Activated naive CD4-positive, alpha-beta T cell treated with anti-CD3 and anti-CD28 coated beads, Interleukin-2, amount 10 ng/mL, durations not matched to agents 7 days and 5 days (primary cell): ENCODE measurements at regions not wholly inside any gene's neighbourhood (a gene's known extent, or its start where the extent isn't known, plus 50 kb on each side); places are given as distances from the start of the nearest gene placed in this dataset.
A peak's percentile ranks its signal among the peaks of the same experiment; 100 is the strongest.

Experiments used
- CTCF ChIA-PET: fragments of 350-600 bp; sonication (Branson Sonifier 250); formaldehyde crosslinking; loops from one replicate; lab custom pipeline; 2021; ENCODE audit warnings: antibody characterized with exemption; lab: Charles Lee
- DNase-seq: peaks from one replicate; pipeline ENCODE4 v3.0.0-alpha.2; 2020
- H3K27ac Mint-ChIP-seq: one replicate; pipeline ENCODE4 v1.8.0; 2021; ENCODE audit warnings: mild to moderate bottlenecking, moderate library complexity, mixed read lengths
- H3K27me3 Mint-ChIP-seq: one replicate; pipeline ENCODE4 v1.8.0; 2021; ENCODE audit warnings: mild to moderate bottlenecking, mixed read lengths
- H3K36me3 Mint-ChIP-seq: one replicate; pipeline ENCODE4 v1.8.0; 2021; ENCODE audit warnings: mixed read lengths
- H3K4me1 Mint-ChIP-seq: one replicate; pipeline ENCODE4 v1.8.0; 2021; ENCODE audit warnings: mixed read lengths
- H3K4me3 Mint-ChIP-seq: one replicate; pipeline ENCODE4 v1.8.0; 2021; ENCODE audit warnings: mild to moderate bottlenecking, moderate library complexity, mixed read lengths
- H3K9me3 Mint-ChIP-seq: one replicate; pipeline ENCODE4 v1.8.0; 2021; ENCODE audit warnings: mixed read lengths

GRCh38 chr15:31839388-31839787 lies 190.9 kb upstream of the CHRNA7 start:
- Mint-ChIP-seq H3K27me3 (peaks cover 3% of the 10 kb centered on the region), H3K4me3 (no peak overlapping the region), H3K27ac (no peak overlapping the region), H3K4me1 (no peaks in the 10 kb centered on the region), H3K36me3 (no peaks in the 10 kb centered on the region), H3K9me3 (no peaks in the 10 kb centered on the region)
- CTCF ChIA-PET, result no interaction called here
- no peak for DNase-seq

GRCh38 chr15:31840849-31841476 lies 189.4 kb upstream of the CHRNA7 start:
- no peak for DNase-seq
- Mint-ChIP-seq H3K4me1 (no peaks in the 10 kb centered on the region), H3K27ac (no peak overlapping the region), H3K4me3 (no peak overlapping the region), H3K9me3 (no peaks in the 10 kb centered on the region), H3K36me3 (no peaks in the 10 kb centered on the region), H3K27me3 (peaks cover 3% of the 10 kb centered on the region)
- CTCF ChIA-PET, result no interaction called here

- no peaks in the 10 kb centered on the region for H3K9me3 Mint-ChIP-seq
Measured at GRCh38 chr15:31842532-31843195, 187.7 kb upstream of the CHRNA7 start.

GRCh38 chr15:31843426-31844055 lies 186.8 kb upstream of the CHRNA7 start:
- no peaks in the 10 kb centered on the region for H3K9me3 Mint-ChIP-seq
- H3K27me3 Mint-ChIP-seq, result peaks cover 3% of the 10 kb centered on the region
- H3K4me1 Mint-ChIP-seq, result no peaks in the 10 kb centered on the region
- CTCF ChIA-PET, result no interaction called here
- no peak overlapping the region for H3K4me3 Mint-ChIP-seq
- no peaks in the 10 kb centered on the region for H3K36me3 Mint-ChIP-seq
- DNase-seq, result no peak
- no peak overlapping the region for H3K27ac Mint-ChIP-seq

More at GRCh38 chr15:31842532-31843195, 187.7 kb upstream of the CHRNA7 start:
- H3K4me1 Mint-ChIP-seq, result no peaks in the 10 kb centered on the region
- no peak overlapping the region for H3K27ac Mint-ChIP-seq
- DNase-seq, result no peak
- no peak overlapping the region for H3K4me3 Mint-ChIP-seq
- peaks cover 3% of the 10 kb centered on the region for H3K27me3 Mint-ChIP-seq
- CTCF ChIA-PET, result no interaction called here
- no peaks in the 10 kb centered on the region for H3K36me3 Mint-ChIP-seq

GRCh38 chr15:31845791-31846190 lies 184.5 kb upstream of the CHRNA7 start:
- no peak for DNase-seq
- no peak overlapping the region for H3K4me3 Mint-ChIP-seq
- no peaks in the 10 kb centered on the region for H3K4me1 Mint-ChIP-seq
- H3K36me3 Mint-ChIP-seq, result no peaks in the 10 kb centered on the region
- CTCF ChIA-PET, result no interaction called here
- no peak overlapping the region for H3K27ac Mint-ChIP-seq
- H3K9me3 Mint-ChIP-seq, result no peaks in the 10 kb centered on the region
- H3K27me3 Mint-ChIP-seq, result no peaks in the 10 kb centered on the region

- DNase-seq, result no peak
- Mint-ChIP-seq H3K27ac (no peak overlapping the region), H3K36me3 (no peaks in the 10 kb centered on the region), H3K4me3 (no peak overlapping the region), H3K4me1 (no peaks in the 10 kb centered on the region), H3K9me3 (no peaks in the 10 kb centered on the region), H3K27me3 (peaks cover under 1% of the 10 kb centered on the region)
- CTCF ChIA-PET, result no interaction called here
Measured at GRCh38 chr15:31847961-31848360, 182.4 kb upstream of the CHRNA7 start.

GRCh38 chr15:31848621-31849020 lies 181.7 kb upstream of the CHRNA7 start:
- H3K27ac Mint-ChIP-seq, result no peak overlapping the region
- no peaks in the 10 kb centered on the region for H3K9me3 Mint-ChIP-seq
- no peaks in the 10 kb centered on the region for H3K36me3 Mint-ChIP-seq
- no peak for DNase-seq
- H3K4me1 Mint-ChIP-seq, result no peaks in the 10 kb centered on the region
- no peak overlapping the region for H3K4me3 Mint-ChIP-seq
- peaks cover 7% of the 10 kb centered on the region for H3K27me3 Mint-ChIP-seq
- CTCF ChIA-PET, result no interaction called here

- H3K27ac Mint-ChIP-seq, result no peak overlapping the region
- DNase-seq, result no peak
- no peaks in the 10 kb centered on the region for H3K9me3 Mint-ChIP-seq
- no peak overlapping the region for H3K4me3 Mint-ChIP-seq
- no peaks in the 10 kb centered on the region for H3K36me3 Mint-ChIP-seq
- peaks cover 8% of the 10 kb centered on the region for H3K27me3 Mint-ChIP-seq
- CTCF ChIA-PET, result no interaction called here
- no peaks in the 10 kb centered on the region for H3K4me1 Mint-ChIP-seq
Measured at GRCh38 chr15:31852933-31853799, 177.1 kb upstream of the CHRNA7 start.

- Mint-ChIP-seq H3K27me3 (peaks cover 8% of the 10 kb centered on the region), H3K9me3 (no peaks in the 10 kb centered on the region), H3K27ac (no peak overlapping the region), H3K4me1 (no peaks in the 10 kb centered on the region), H3K4me3 (no peak overlapping the region), H3K36me3 (no peaks in the 10 kb centered on the region)
- CTCF ChIA-PET, result no interaction called here
- DNase-seq, result no peak
Measured at GRCh38 chr15:31856581-31856980, 173.7 kb upstream of the CHRNA7 start.

GRCh38 chr15:31857194-31857593 lies 173.1 kb upstream of the CHRNA7 start:
- Mint-ChIP-seq H3K27ac (no peak overlapping the region), H3K4me1 (no peaks in the 10 kb centered on the region), H3K9me3 (no peaks in the 10 kb centered on the region), H3K36me3 (no peaks in the 10 kb centered on the region), H3K4me3 (no peak overlapping the region), H3K27me3 (peaks cover 8% of the 10 kb centered on the region)
- CTCF ChIA-PET, result no interaction called here
- DNase-seq, result no peak

GRCh38 chr15:31858026-31858425 lies 172.3 kb upstream of the CHRNA7 start:
- Mint-ChIP-seq H3K27me3 (peaks cover 7% of the 10 kb centered on the region), H3K27ac (no peak overlapping the region), H3K9me3 (no peaks in the 10 kb centered on the region), H3K4me3 (no peak overlapping the region), H3K36me3 (no peaks in the 10 kb centered on the region), H3K4me1 (no peaks in the 10 kb centered on the region)
- no peak for DNase-seq
- CTCF ChIA-PET, result no interaction called here

- CTCF ChIA-PET, result no interaction called here
- Mint-ChIP-seq H3K27me3 (peaks cover 32% of the 10 kb centered on the region), H3K4me1 (peaks cover 10% of the 10 kb centered on the region), H3K27ac (no peak overlapping the region), H3K4me3 (no peak overlapping the region), H3K9me3 (no peaks in the 10 kb centered on the region), H3K36me3 (no peaks in the 10 kb centered on the region)
- DNase-seq, result no peak
Measured at GRCh38 chr15:31866248-31866647, 164.1 kb upstream of the CHRNA7 start.

GRCh38 chr15:31867536-31868442 lies 162.5 kb upstream of the CHRNA7 start:
- CTCF ChIA-PET, result interaction anchor here (0.6 kb wide), 1 partner anchor 215 kb away, joined by 3 read pairs; no protein-coding TSS in a partner anchor
- no peaks in the 10 kb centered on the region for H3K9me3 Mint-ChIP-seq
- H3K4me1 Mint-ChIP-seq, result peaks cover 12% of the 10 kb centered on the region
- H3K36me3 Mint-ChIP-seq, result no peaks in the 10 kb centered on the region
- H3K4me3 Mint-ChIP-seq, result peak overlapping the region; percentile 41
- H3K27me3 Mint-ChIP-seq, result peaks cover 37% of the 10 kb centered on the region
- H3K27ac Mint-ChIP-seq, result no peak overlapping the region
- DNase-seq, result peak; percentile 69
